HG02610 (cell line): ENCODE measurements at regions not wholly inside any gene's neighbourhood (a gene's known extent, or its start where the extent isn't known, plus 50 kb on each side); places are given as distances from the start of the nearest gene placed in this dataset.
"Not testable (repeated sequence)": the region's sequence is repeated elsewhere in the genome, so short reads cannot be mapped to it uniquely, and the experiment has no call there.

Experiments used
- ATAC-seq: cut with Tn5 transposase; IDR thresholded peaks from one replicate; pipeline ENCODE4 v1.9.1; 2021; ENCODE audit warnings: mild to moderate bottlenecking, moderate library complexity; ENCODE audit not compliant: unreplicated experiment

GRCh38 chr13:71304861-71305260 is 562.1 kb downstream of the DACH1 start:
- no peak for ATAC-seq

DNA sequence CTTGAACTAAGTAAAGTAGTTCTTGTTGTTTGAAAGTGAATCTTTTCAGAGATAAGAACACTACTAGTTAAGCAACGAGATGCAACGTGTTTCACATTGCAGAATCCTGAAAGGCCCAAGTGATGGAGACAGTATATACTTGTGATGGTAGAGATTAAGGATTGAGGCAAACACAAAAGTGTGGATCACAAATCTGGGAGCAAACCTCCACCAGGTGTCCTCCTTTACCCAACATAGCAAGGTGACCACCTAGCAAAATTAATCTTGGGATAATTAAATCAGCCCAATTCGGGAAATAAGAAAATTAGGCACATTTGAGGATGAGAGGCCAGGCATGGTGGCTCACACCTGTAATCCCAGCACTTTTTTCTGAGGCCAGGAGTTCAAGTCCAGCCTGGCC is 563.9 kb downstream of the DACH1 start:
- ATAC-seq, result no peak

DNA sequence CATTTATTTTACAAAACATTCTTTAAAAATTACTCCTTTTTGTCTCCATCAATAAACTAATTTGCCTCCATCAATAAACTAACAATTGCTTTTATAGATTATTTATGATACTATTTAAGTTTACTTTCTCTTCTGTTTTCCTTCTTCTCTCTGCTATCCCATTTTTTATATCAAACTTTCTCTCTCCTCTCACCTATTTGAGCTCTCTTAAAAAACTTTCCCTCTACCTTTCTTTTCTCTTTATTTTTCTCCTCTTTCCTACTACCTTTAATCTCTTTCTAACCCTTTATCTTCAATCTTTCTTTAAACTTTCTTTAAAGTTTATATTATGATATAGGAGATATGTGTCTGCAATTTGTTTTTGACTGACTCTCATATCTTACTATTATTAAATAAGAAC is 566.4 kb downstream of the DACH1 start:
- no peak for ATAC-seq

DNA sequence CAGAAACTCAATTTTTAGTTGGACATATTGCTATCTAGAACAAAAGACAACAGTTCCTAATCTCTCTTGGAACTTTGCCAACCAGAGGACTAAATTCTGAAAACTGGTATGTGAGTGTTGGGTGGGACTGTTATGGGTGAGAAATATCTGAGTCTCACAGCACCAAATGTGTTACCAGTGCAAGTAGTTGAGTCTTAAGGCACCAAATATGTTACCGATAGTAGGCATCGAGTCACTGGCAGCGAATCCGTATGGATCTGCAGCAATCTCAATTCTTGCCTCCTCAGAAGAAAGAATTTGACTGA is 575.2 kb downstream of the DACH1 start:
- ATAC-seq, result peak; percentile 0

DNA sequence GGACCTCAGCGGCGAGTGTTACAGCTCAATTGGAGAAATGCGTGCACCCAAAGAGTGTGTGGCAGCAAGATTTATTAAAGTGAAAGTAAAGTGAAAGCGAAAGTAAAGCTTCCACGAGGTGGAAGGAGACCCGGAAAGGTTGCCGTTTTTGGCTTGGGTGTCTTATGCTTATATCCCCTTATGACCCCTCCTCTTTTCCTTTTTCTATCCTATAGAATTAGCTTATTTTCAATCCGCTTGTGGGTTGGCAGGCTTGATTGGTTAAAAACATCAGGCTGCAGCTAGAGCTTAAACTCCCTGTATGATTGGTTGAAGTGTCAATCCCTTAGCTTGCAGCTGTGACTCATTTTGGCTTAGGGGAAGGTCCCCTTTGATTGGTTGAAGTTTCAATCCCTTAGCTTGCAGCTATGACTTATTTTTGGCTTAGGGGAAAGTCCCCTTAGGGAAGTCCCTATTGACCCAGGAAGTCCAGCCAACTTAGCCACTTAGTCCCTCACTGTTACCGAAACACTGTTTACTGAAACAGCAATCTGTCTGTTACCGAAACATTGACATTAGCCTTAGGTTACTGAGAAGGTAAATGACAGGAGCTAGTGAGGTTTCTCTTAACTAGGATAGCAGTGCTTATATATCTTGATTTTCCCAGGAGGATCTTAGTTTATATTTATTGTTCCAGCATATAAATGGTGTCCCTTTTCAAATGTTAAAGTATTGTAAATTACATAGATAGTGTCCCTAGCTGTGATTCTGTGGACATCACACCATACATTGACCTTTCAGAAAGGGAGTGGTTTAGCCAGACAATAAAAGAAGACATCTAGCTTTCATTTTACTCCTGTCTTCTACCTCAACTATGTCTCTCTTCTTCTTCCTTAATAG is 575.8 kb downstream of the DACH1 start:
- ATAC-seq, result peak; percentile 91

GRCh38 chr13:71289980-71290379 is 577.0 kb downstream of the DACH1 start:
- ATAC-seq, result not testable (repeated sequence)

DNA sequence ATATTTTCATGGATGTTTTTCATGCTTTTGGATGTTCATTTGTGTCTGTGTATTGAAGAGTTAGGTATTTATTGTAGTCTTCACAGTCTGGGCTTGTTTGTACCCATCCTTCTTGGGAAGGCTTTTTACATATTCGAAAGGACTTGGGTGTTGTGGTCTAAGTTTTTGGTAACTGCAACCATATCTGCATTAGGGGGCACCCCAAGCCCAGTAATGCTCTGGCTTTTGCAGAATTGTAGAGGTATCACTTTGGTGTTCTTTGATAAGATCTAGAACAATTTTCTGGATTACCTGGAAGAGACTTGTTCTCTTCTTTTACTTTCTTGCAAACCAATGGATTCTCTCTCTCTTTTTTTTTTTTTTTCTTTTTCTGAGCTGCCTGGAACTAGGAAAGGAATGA is 581.3 kb downstream of the DACH1 start:
- ATAC-seq, result peak; percentile 58

GRCh38 chr13:71278512-71278911 is 588.5 kb downstream of the DACH1 start:
- ATAC-seq, result no peak

GRCh38 chr13:71274923-71275608 is 591.9 kb downstream of the DACH1 start:
- ATAC-seq, result peak; percentile 97

DNA sequence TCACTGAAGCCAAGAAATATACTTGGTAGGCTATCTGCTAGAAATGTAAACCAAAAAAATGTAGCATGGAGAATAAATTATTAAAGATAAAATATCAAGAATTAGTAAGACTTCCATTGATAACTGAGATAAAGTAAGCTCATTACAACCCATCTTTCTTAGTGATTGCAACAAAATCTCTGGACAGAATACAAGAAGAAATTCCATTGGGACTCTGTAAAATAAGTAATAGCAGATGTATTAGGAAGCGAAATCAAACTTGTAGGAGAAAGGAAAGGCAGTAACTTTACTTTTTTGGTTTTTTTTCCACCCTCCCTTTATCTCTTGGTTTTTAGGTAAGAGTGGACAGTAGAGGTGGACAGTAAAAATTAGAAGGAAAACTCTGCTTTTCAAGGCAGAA is 605.7 kb downstream of the DACH1 start:
- ATAC-seq, result no peak

DNA sequence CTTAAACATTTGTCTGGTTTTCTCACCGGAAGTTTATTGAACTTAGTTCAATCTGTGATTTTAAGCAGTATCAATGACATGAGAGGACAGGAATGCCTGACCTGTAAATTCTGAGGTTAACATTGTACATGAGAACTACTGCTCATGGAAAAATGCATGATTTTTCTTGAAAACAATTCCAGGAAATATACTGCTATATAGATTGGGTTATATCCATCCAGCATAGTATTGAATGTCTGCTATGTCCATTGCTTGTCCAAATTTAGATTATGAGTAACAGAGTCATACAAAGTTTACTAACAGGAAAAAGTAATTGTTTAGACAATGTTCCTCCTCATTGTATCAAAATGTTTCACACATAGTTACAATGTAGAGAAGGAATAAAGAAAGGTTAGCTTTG is 606.8 kb downstream of the DACH1 start:
- ATAC-seq, result no peak

DNA sequence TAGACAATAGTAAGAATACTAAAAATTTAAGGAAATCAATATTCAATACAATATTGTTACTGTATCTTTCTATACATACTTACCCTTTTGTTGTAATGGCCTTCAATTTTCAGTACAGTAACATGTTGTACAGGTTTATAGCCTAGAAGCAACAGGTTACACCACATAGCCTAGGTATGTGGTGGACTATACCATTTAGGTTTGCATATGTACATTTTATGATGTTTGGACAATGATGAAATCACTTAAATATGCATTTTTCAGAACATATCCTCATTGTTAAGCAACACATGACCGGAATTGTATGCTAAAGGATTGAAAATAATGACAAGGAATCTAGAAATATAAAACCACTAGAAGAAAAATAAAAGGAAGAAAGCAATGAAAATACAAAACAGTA is 611.4 kb downstream of the DACH1 start:
- no peak for ATAC-seq

- ATAC-seq, result no peak
Measured at GRCh38 chr13:71254384-71254783, 612.6 kb downstream of the DACH1 start.

DNA sequence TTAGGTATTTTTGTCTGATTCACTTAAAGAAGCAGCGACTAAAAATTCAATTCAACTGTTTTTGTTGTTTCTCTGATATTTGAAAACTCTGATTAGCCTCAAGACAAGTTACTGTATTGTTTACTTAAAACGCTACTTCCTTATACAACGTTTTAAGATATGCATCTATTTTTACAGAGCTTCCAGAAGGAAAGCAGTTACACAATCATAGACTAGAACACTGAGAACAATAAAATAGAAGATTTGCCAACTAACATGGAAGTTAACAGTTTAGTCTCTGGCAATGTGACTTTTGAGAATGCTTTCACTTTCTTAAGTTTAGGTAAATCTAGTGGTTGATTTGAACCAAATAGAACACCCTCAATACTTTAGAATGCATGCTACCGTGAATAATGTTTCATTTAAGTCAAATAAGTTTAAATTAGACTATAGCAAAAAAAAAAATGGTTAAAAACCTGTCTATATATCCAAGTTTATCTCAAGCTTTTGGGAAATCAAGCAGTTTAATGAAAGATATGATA is 614.8 kb downstream of the DACH1 start:
- ATAC-seq, result no peak

DNA sequence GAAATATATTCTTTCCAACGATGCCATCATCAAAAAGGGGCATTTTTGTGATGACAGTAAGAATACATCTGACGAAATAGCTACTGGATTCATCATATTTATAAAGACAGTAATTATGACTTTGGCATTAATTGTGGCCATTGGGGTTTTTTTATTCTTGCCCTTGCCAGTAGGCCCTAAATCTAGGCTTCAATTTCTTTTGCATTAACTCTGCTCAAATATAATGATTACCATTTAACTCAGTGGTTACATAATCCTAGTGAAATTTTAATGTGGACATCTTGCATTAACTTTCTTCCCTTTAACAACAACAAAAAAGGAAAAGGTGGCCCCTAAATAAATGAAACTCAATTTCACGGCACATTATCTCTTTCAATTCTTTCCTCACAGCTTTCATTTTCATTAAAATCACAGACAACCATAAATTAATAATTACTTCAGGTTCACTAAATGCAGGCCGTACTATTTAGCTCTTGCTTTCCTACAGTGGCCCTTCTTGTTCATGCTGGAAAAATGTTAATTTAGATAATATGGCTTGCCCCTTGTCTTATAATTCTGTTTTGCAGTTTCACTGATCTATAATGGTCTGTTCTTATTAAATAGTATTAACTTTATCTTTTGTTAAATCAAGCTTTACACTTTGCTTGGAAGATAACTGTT is 615.6 kb downstream of the DACH1 start:
- no peak for ATAC-seq

GRCh38 chr13:71249011-71249410 is 618.0 kb downstream of the DACH1 start:
- no peak for ATAC-seq

- ATAC-seq, result no peak
Measured at GRCh38 chr13:71244161-71244560, 622.8 kb downstream of the DACH1 start.

- ATAC-seq, result no peak
Measured at GRCh38 chr13:71242201-71242600, 624.8 kb downstream of the DACH1 start.

DNA sequence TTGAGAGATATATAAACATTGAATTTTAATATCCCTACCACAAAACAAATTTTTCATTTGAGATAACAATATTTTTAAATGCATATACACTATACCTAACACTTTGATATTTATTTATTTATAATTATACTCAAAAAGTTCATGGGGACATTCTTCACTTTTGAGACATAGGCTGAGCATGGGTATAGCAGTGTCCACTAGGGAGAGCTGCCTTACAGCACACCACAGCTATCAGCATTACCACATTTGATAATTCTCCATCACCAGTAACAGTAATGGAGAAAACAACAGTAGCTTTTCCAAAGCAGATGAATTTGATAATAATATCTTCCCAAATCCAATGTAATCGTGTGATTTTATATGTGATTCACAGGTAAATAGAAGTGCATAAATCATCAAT is 626.1 kb downstream of the DACH1 start:
- peak; percentile 54 for ATAC-seq

DNA sequence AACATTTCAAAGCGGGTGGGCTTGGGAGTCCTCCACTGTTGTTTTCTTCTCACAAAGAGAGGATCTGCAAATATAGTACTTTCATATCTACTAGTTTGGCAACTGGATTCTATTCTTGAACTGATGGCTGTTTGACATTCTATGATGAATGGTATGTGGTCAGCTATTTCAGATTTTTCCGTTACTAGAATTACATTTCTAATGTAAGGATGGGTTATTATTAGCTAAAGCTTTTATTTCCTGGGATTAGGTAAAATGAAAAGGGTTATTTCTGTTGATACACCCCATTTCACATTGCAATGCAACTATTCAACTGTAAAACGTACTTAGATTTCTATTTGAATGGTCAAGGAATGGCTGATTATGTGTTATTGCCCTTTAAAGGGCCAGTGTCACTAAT is 629.7 kb downstream of the DACH1 start:
- no peak for ATAC-seq

- no peak for ATAC-seq
Measured at GRCh38 chr13:71219698-71220415, 647.1 kb downstream of the DACH1 start.
